Endothelial cell of umbilical vein (primary cell): ENCODE measurements at regions not wholly inside any gene's neighbourhood (a gene's known extent, or its start where the extent isn't known, plus 50 kb on each side); places are given as distances from the start of the nearest gene placed in this dataset.

Experiments
- BruUV-seq: library from RNA; stranded (reverse); fragments of 400-500 nt; replicated peaks from 2 replicates; lab custom pipeline; 2021; lab: Mats Ljungman, UMichigan
- CTCF ChIA-PET: fragments of 300-600, 350-600 bp; sonication (Branson Sonifier 250); formaldehyde crosslinking; loops from one replicate; lab custom pipeline; 2021; ENCODE audit warnings: antibody characterized with exemption, inconsistent platforms; lab: Charles Lee
- POLR2A ChIA-PET: fragments of 300-600, 350-600 bp; sonication (Branson Sonifier 250); formaldehyde crosslinking; loops from one replicate; lab custom pipeline; 2021; ENCODE audit warnings: antibody characterized with exemption, inconsistent platforms; lab: Charles Lee
- DNase-seq: peaks from one replicate; pipeline ENCODE4 v3.0.0-alpha.2; 2011; ENCODE audit warnings: low read depth, low spot score
- FAIRE-seq: peaks from 2 replicates; lab custom pipeline; 2011; peaks lifted over from hg19 to GRCh38; lab: Jason Lieb, UNC
- H2AFZ ChIP-seq: 2 replicates; pipeline ENCODE4 v1.6.0; 2012; ENCODE audit warnings: low read depth, low read length, control low read depth, inconsistent platforms
- H3K27ac ChIP-seq: 2 replicates; pipeline ENCODE4 v1.5.1; 2011; ENCODE audit warnings: low read depth, mild to moderate bottlenecking, control low read depth, low read length, moderate library complexity; ENCODE audit not compliant: insufficient read depth
- H3K27me3 ChIP-seq, 2 experiments: 2 replicates each; pipeline versions ENCODE4 v1.6.0 to v1.6.1; 2011; ENCODE audit warnings: low read length in 2 of 2, mixed read lengths in 1 of 2; ENCODE audit not compliant: control insufficient read depth in 2 of 2, insufficient read depth in 2 of 2
- H3K36me3 ChIP-seq, 2 experiments: 2 replicates in 1 of 2; 3 replicates in 1 of 2; pipeline ENCODE4 v1.5.1; 2011; ENCODE audit warnings: low read length in 2 of 2, mild to moderate bottlenecking in 1 of 2, moderate library complexity in 1 of 2; ENCODE audit not compliant: control insufficient read depth in 2 of 2, insufficient read depth in 2 of 2; ENCODE audit errors: extremely low read depth in 1 of 2
- H3K4me1 ChIP-seq: 3 replicates; pipeline ENCODE4 v1.5.1; 2011; ENCODE audit warnings: mild to moderate bottlenecking, low read length; ENCODE audit not compliant: control insufficient read depth, insufficient read depth; ENCODE audit errors: extremely low read depth
- H3K4me2 ChIP-seq: 2 replicates; pipeline ENCODE4 v1.6.1; 2011; ENCODE audit warnings: low read length, control low read depth, mixed read lengths; ENCODE audit not compliant: insufficient read depth
- H3K4me3 ChIP-seq, 3 experiments: fragments of 200-600 bp in 1 of 3; sonication (generic), shearing (Covaris generic) in 1 of 3; replicated peaks in 1 of 3; 2 replicates each; pipeline ENCODE4 v1.5.1; 2011 to 2016; ENCODE audit warnings: control low read depth in 3 of 3, low read length in 3 of 3, mild to moderate bottlenecking in 2 of 3, inconsistent platforms in 1 of 3, low read depth in 1 of 3, moderate library complexity in 1 of 3; ENCODE audit not compliant: insufficient read depth in 1 of 3
- H3K79me2 ChIP-seq: 2 replicates; pipeline ENCODE4 v1.6.0; 2012; ENCODE audit warnings: low read length, inconsistent platforms; ENCODE audit not compliant: control insufficient read depth, insufficient read depth
- H3K9ac ChIP-seq: replicated peaks from 2 replicates; pipeline ENCODE3; 2011; ENCODE audit warnings: low read length, control low read depth; ENCODE audit not compliant: insufficient read depth; ENCODE audit errors: extremely low read depth
- H3K9me1 ChIP-seq: replicated peaks from 3 replicates; pipeline ENCODE4 v1.6.0; 2011; ENCODE audit warnings: mild to moderate bottlenecking, low read length; ENCODE audit not compliant: control insufficient read depth, insufficient read depth; ENCODE audit errors: extremely low read depth
- H3K9me3 ChIP-seq: replicated peaks from 2 replicates; pipeline ENCODE4 v1.5.1; 2012; ENCODE audit warnings: low read length, inconsistent platforms; ENCODE audit not compliant: control insufficient read depth, insufficient read depth
- H4K20me1 ChIP-seq: replicated peaks from 2 replicates; pipeline ENCODE3; 2011; ENCODE audit warnings: mild to moderate bottlenecking, low read length; ENCODE audit not compliant: control insufficient read depth, insufficient read depth; ENCODE audit errors: extremely low read depth
- EZH2 ChIP-seq: IDR thresholded peaks from 2 replicates; pipeline ENCODE4 v1.6.1; 2012; ENCODE audit warnings: borderline replicate concordance, low read depth, mild to moderate bottlenecking, moderate library complexity, low read length, inconsistent platforms; ENCODE audit not compliant: severe bottlenecking
- FOS ChIP-seq: IDR thresholded peaks from 2 replicates; pipeline ENCODE4 v1.6.1; 2011; ENCODE audit warnings: mild to moderate bottlenecking, low read length, moderate library complexity, borderline replicate concordance; ENCODE audit not compliant: insufficient read depth
- GATA2 ChIP-seq: IDR thresholded peaks from 2 replicates; pipeline ENCODE4 v1.7.0; 2011; ENCODE audit warnings: low read depth, mild to moderate bottlenecking, moderate library complexity, mixed read lengths, low read length; ENCODE audit not compliant: insufficient read length, insufficient read depth
- JUN ChIP-seq: IDR thresholded peaks from 2 replicates; pipeline ENCODE4 v1.6.1; 2011; ENCODE audit warnings: borderline replicate concordance, low read depth; ENCODE audit not compliant: insufficient read length, insufficient read depth
- MYC ChIP-seq: IDR thresholded peaks from one replicate; pipeline ENCODE4 v1.6.1; 2011; ENCODE audit warnings: mild to moderate bottlenecking, low read depth, low read length
- POLR2A ChIP-seq: IDR thresholded peaks from 2 replicates; pipeline ENCODE4 v1.6.1; 2012; ENCODE audit warnings: low read depth, mild to moderate bottlenecking, control low read depth, low read length
- POLR2AphosphoS5 ChIP-seq: IDR thresholded peaks from 2 replicates; pipeline ENCODE4 v1.6.1; 2012; ENCODE audit warnings: low read depth, mild to moderate bottlenecking, control low read depth, low read length, moderate library complexity; ENCODE audit not compliant: insufficient read depth
- dilution Hi-C: fragments of 300-500 bp; cut with MboI; formaldehyde crosslinking; loops from one replicate; pipeline ENCODE4 v1.15.0; 2019; ENCODE audit warnings: low sequenced_read_pairs; ENCODE audit not compliant: extremely low pct_ligation_motif_present
- intact Hi-C: fragments of 100-400 bp; cut with micrococcal nuclease; formaldehyde crosslinking; loops from one replicate; pipeline ENCODE4 v1.10.0; 2022
- TF ChIP-seq, protein P1 (sequence below), 2 donors: IDR thresholded peaks; 1 replicate in 1 of 2; 2 replicates in 1 of 2; pipeline ENCODE4 v1.5.1; 2011; ENCODE audit warnings: low read length in 2 of 2, mild to moderate bottlenecking in 2 of 2, moderate library complexity in 2 of 2, control low read depth in 1 of 2, inconsistent platforms in 1 of 2, low read depth in 1 of 2; ENCODE audit not compliant: insufficient read depth in 1 of 2; ENCODE audit errors: extremely low read depth in 1 of 2
- TF ChIP-seq, protein P2 (sequence below): IDR thresholded peaks from 2 replicates; pipeline ENCODE4 v1.6.1; 2011; ENCODE audit not compliant: insufficient read depth, insufficient read length

DNA sequence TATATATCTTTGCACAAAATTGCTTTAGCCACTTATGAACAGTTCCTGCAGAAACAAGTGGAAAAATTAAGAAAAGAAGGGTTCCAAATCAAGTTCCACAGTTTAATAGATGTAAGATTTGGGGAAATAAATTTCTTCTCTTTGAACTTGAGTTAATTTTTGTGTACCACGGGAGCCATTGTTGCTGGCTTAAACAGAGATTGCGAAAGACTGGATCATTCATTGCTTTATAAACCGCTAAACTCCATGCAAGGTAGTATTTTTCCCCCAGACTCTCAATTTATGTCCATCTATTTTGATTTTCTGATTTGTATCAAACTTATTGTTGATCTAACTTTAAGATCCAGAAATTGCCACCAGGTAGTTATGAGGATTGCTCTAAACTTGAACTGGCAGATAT, 246.1 kb upstream of the ADGRL4 start:
- H3K9ac ChIP-seq = no peak overlapping the region
- H2AFZ ChIP-seq = no peak overlapping the region
- dilution Hi-C loops (no loop called here), intact Hi-C loops (no loop called here)
- no peaks in the 10 kb centered on the region for H3K36me3 ChIP-seq
- no peak for FAIRE-seq
- no peaks in the 10 kb centered on the region for H3K9me1 ChIP-seq
- no TSS peak for BruUV-seq
- H3K4me1 ChIP-seq = no peaks in the 10 kb centered on the region
- no peak overlapping the region for H3K4me2 ChIP-seq
- TF ChIP-seq MYC = no peak
- no peak for TF ChIP-seq EZH2
- TF ChIP-seq, protein P1, sequence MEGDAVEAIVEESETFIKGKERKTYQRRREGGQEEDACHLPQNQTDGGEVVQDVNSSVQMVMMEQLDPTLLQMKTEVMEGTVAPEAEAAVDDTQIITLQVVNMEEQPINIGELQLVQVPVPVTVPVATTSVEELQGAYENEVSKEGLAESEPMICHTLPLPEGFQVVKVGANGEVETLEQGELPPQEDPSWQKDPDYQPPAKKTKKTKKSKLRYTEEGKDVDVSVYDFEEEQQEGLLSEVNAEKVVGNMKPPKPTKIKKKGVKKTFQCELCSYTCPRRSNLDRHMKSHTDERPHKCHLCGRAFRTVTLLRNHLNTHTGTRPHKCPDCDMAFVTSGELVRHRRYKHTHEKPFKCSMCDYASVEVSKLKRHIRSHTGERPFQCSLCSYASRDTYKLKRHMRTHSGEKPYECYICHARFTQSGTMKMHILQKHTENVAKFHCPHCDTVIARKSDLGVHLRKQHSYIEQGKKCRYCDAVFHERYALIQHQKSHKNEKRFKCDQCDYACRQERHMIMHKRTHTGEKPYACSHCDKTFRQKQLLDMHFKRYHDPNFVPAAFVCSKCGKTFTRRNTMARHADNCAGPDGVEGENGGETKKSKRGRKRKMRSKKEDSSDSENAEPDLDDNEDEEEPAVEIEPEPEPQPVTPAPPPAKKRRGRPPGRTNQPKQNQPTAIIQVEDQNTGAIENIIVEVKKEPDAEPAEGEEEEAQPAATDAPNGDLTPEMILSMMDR (IDR thresholded peaks at IDR 0.05; ENCODE audit: extremely low read depth in 1 of 2, insufficient read depth in 1 of 2, low read depth in 1 of 2, low read length in 2 of 2) = no peak
- no peak for TF ChIP-seq FOS
- TF ChIP-seq GATA2 = no peak
- no peak for TF ChIP-seq POLR2A
- no peak for TF ChIP-seq POLR2AphosphoS5
- TF ChIP-seq, protein P2, sequence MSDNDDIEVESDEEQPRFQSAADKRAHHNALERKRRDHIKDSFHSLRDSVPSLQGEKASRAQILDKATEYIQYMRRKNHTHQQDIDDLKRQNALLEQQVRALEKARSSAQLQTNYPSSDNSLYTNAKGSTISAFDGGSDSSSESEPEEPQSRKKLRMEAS = no peak
- TF ChIP-seq JUN = no peak
- CTCF ChIA-PET = no interaction called here
- H3K27ac ChIP-seq = no peak overlapping the region
- H3K9me3 ChIP-seq = no peaks in the 10 kb centered on the region
- H3K27me3 ChIP-seq = no peaks in the 10 kb centered on the region
- POLR2A ChIA-PET = no interaction called here
- no peaks in the 10 kb centered on the region for H3K79me2 ChIP-seq
- no peaks in the 10 kb centered on the region for H4K20me1 ChIP-seq
- no peak for DNase-seq
- H3K4me3 ChIP-seq = no peak overlapping the region
